Medulla oblongata (tissue), 1 donor: ENCODE measurements at regions not wholly inside any gene's neighbourhood (a gene's known extent, or its start where the extent isn't known, plus 50 kb on each side); places are given as distances from the start of the nearest gene placed in this dataset.

Source experiments
- DNase-seq: peaks from one replicate; pipeline ENCODE4 v3.0.0-alpha.2; 2015; ENCODE audit errors: extremely low spot score

DNA sequence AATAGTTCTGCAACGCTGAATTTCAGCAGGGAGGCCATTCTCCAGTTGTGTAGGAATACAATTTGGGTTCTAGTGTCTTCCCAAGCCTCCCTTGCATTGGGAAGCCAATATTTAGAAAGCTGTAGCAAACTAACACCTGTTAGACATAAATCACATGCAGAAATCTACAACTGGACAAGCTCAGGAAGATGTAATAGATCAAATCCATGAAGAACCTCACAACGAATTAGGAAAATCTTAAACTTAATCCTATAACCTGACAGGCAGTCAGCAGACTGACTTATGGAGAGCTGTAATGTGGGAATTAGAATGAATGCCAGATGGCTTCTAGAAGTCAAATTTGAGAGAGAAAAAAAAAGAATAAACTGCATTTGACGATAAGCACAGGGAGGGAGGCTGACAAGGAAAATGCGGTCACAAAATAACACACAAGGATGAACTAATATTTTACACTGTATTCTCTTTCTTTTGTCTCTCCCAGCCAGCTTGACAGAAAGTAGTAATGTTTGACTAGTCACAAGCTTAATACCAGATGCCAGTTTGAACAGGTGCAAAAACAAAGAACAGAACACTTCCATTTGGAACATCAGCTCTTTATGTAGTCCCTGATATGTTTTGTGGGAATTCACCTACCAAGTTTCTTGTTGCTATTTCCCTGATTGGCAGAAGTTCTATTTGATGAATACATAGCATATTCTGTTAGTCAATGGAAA, 50.8 kb upstream of the FANCL start:
- DNase-seq, result peak; percentile 14
